ENCODE measurements at regions not wholly inside any gene's neighbourhood (a gene's known extent, or its start where the extent isn't known, plus 50 kb on each side); places are given as distances from the start of the nearest gene placed in this dataset.
"Not testable (repeated sequence)": the region's sequence is repeated elsewhere in the genome, so short reads cannot be mapped to it uniquely, and the experiment has no call there.

DNA sequence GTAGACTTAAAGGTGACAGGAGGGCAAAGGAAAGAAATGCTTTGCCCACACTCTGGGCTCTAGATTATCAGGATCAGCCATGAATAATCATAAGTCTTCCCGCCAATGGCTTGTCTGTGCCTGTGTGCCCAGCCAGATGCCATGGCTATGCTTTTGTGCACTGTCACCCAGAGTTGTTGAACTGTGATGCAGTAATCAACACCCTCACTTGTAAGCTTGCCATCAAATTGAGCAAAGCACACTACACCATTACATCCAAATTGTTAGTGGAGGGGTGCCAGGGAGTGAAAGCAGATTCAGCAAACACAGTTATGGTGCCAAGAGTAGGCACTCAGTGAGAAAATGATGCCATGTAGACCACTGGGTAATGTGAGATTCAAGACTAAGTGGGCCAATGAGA lies 845.3 kb upstream of the MIR17HG start:
- H3K4me1 ChIP-seq, result no peaks in the 10 kb centered on the region
- no peak for TF ChIP-seq POLR2A (IDR thresholded peaks at IDR 0.05)
- TF ChIP-seq, protein P1, sequence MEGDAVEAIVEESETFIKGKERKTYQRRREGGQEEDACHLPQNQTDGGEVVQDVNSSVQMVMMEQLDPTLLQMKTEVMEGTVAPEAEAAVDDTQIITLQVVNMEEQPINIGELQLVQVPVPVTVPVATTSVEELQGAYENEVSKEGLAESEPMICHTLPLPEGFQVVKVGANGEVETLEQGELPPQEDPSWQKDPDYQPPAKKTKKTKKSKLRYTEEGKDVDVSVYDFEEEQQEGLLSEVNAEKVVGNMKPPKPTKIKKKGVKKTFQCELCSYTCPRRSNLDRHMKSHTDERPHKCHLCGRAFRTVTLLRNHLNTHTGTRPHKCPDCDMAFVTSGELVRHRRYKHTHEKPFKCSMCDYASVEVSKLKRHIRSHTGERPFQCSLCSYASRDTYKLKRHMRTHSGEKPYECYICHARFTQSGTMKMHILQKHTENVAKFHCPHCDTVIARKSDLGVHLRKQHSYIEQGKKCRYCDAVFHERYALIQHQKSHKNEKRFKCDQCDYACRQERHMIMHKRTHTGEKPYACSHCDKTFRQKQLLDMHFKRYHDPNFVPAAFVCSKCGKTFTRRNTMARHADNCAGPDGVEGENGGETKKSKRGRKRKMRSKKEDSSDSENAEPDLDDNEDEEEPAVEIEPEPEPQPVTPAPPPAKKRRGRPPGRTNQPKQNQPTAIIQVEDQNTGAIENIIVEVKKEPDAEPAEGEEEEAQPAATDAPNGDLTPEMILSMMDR (IDR thresholded peaks at IDR 0.05), result no peak
- H3K27ac ChIP-seq, result no peak overlapping the region
- no CpG with 5 or more reads among the region's 1 CpG for WGBS (ENCODE audit: insufficient coverage, low coverage, low lambda C conversion rate, missing lambda C conversion rate)
- no peaks in the 10 kb centered on the region for H3K27me3 ChIP-seq
- H3K36me3 ChIP-seq, result no peaks in the 10 kb centered on the region
- H3K4me3 ChIP-seq, result no peak overlapping the region
- no peaks in the 10 kb centered on the region for H3K9me3 ChIP-seq
- DNase-seq (no peak), ATAC-seq (no peak)
- intact Hi-C loops (cut with DNase I), result no loop called here

DNA sequence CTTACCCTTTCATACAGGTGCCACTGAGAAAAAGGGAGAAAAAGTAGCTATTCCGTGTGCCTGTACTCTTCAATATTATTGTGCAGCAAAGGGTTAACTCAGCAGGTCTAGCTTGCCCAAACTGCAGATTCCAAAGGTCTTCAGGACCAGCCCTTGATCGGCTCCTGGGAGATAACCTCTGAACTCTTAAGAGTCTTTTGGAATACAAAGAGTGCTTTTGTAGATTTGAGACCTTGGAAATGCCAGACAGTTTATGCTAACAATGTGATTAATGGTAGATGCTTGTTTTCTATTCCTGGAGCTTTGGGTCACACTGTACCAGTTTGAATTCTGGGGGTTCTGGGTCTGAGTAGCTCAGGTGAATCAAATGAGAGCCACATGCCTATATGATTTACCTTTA lies 844.7 kb upstream of the MIR17HG start:
- ATAC-seq, result no peak
- WGBS (ENCODE audit: insufficient coverage, low coverage, low lambda C conversion rate, missing lambda C conversion rate), result 6% methylated on average over 2 of the region's 2 CpGs
- Histone ChIP-seq H3K4me3 (no peak overlapping the region), H3K4me1 (no peaks in the 10 kb centered on the region), H3K36me3 (no peaks in the 10 kb centered on the region), H3K9me3 (no peaks in the 10 kb centered on the region), H3K27ac (no peak overlapping the region), H3K27me3 (no peaks in the 10 kb centered on the region)
- TF ChIP-seq POLR2A (IDR thresholded peaks at IDR 0.05), result no peak
- TF ChIP-seq, protein P1 (IDR thresholded peaks at IDR 0.05), result no peak
- intact Hi-C loops (cut with DNase I), result no loop called here
- DNase-seq, result no peak

GRCh38 chr13:90510319-90510718 lies 837.2 kb upstream of the MIR17HG start:
- Histone ChIP-seq H3K27me3 (no peaks in the 10 kb centered on the region), H3K9me3 (no peaks in the 10 kb centered on the region), H3K27ac (no peak overlapping the region), H3K4me1 (no peaks in the 10 kb centered on the region), H3K4me3 (no peak overlapping the region), H3K36me3 (no peaks in the 10 kb centered on the region)
- TF ChIP-seq POLR2A (IDR thresholded peaks at IDR 0.05), result no peak
- TF ChIP-seq, protein P1 (IDR thresholded peaks at IDR 0.05), result no peak
- DNase-seq (no peak), ATAC-seq (no peak)
- 38% methylated on average over 2 of the region's 2 CpGs for WGBS (ENCODE audit: insufficient coverage, low coverage, low lambda C conversion rate, missing lambda C conversion rate)
- intact Hi-C loops (cut with DNase I), result no loop called here

- Histone ChIP-seq H3K27me3 (no peaks in the 10 kb centered on the region), H3K4me3 (no peak overlapping the region), H3K4me1 (no peaks in the 10 kb centered on the region), H3K9me3 (no peaks in the 10 kb centered on the region), H3K27ac (no peak overlapping the region), H3K36me3 (no peaks in the 10 kb centered on the region)
- ATAC-seq (no peak), DNase-seq (no peak)
- WGBS (ENCODE audit: insufficient coverage, low coverage, low lambda C conversion rate, missing lambda C conversion rate), result 35% methylated on average over 2 of the region's 2 CpGs
- intact Hi-C loops (cut with DNase I), result no loop called here
- TF ChIP-seq, protein P1 (IDR thresholded peaks at IDR 0.05), result no peak
- TF ChIP-seq POLR2A (IDR thresholded peaks at IDR 0.05), result no peak
Observed at GRCh38 chr13:90511903-90512302, 835.6 kb upstream of the MIR17HG start.

GRCh38 chr13:90514712-90515111 lies 832.8 kb upstream of the MIR17HG start:
- intact Hi-C loops (cut with DNase I); H3K27me3 ChIP-seq; DNase-seq; H3K4me3 ChIP-seq; H3K9me3 ChIP-seq; H3K27ac ChIP-seq; H3K36me3 ChIP-seq; H3K4me1 ChIP-seq; ATAC-seq: not testable (repeated sequence)
- WGBS (ENCODE audit: insufficient coverage, low coverage, low lambda C conversion rate, missing lambda C conversion rate), result 68% methylated on average over 12 of the region's 12 CpGs
